Endodermal cell (in vitro differentiated cells): ENCODE measurements at regions not wholly inside any gene's neighbourhood (a gene's known extent, or its start where the extent isn't known, plus 50 kb on each side); places are given as distances from the start of the nearest gene placed in this dataset.
A peak's percentile ranks its signal among the peaks of the same experiment; 100 is the strongest.

ENCODE experiments used
- DNase-seq: peaks from one replicate; pipeline ENCODE4 v3.0.0-alpha.2; 2017
- H3K27ac ChIP-seq: 2 replicates; pipeline ENCODE4 v1.5.1; 2013; ENCODE audit warnings: mild to moderate bottlenecking, low read depth, low read length, moderate library complexity
- H3K27me3 ChIP-seq: 2 replicates; pipeline ENCODE4 v1.6.1; 2013; ENCODE audit warnings: mild to moderate bottlenecking, low read length, moderate library complexity; ENCODE audit not compliant: insufficient read depth, control insufficient read depth, poor library complexity, severe bottlenecking
- H3K36me3 ChIP-seq: 2 replicates; pipeline ENCODE4 v1.7.0; 2013; ENCODE audit warnings: mild to moderate bottlenecking, low read length, moderate library complexity; ENCODE audit not compliant: control insufficient read depth, insufficient read depth
- H3K4me1 ChIP-seq: one replicate; pipeline ENCODE4 v1.7.0; 2013; ENCODE audit warnings: low read length; ENCODE audit not compliant: control insufficient read depth, insufficient read depth
- H3K4me3 ChIP-seq: 2 replicates; pipeline ENCODE4 v1.5.1; 2013; ENCODE audit warnings: mild to moderate bottlenecking, low read length, moderate library complexity
- H3K9ac ChIP-seq: 2 replicates; pipeline ENCODE4 v1.6.1; 2013; ENCODE audit warnings: mild to moderate bottlenecking, low read length, moderate library complexity; ENCODE audit not compliant: poor library complexity, severe bottlenecking; ENCODE audit errors: extremely low read depth
- H3K9me3 ChIP-seq: 2 replicates; pipeline ENCODE4 v1.6.1; 2013; ENCODE audit warnings: mild to moderate bottlenecking, low read length, moderate library complexity; ENCODE audit not compliant: control insufficient read depth
- H3K27ac Mint-ChIP-seq: 2 replicates; pipeline ENCODE4 v1.8.0; 2020; ENCODE audit warnings: mixed read lengths
- H3K27me3 Mint-ChIP-seq: 2 replicates; pipeline ENCODE4 v1.8.0; 2021; ENCODE audit warnings: mild to moderate bottlenecking, mixed read lengths; ENCODE audit not compliant: insufficient read depth
- H3K36me3 Mint-ChIP-seq: 2 replicates; pipeline ENCODE4 v1.8.0; 2020; ENCODE audit warnings: low read depth, mixed read lengths
- H3K4me1 Mint-ChIP-seq: 2 replicates; pipeline ENCODE4 v1.8.0; 2020; ENCODE audit warnings: mixed read lengths
- H3K4me3 Mint-ChIP-seq: 2 replicates; pipeline ENCODE4 v1.8.0; 2020; ENCODE audit warnings: mild to moderate bottlenecking, moderate library complexity, mixed read lengths
- H3K9me3 Mint-ChIP-seq: 2 replicates; pipeline ENCODE4 v1.8.0; 2020; ENCODE audit warnings: mild to moderate bottlenecking, mixed read lengths
- WGBS, 2 experiments: methylation state at CpG; one replicate each; pipeline versions ENCODE4 v1.1.5 to v1.1.7; 2013; ENCODE audit warnings: missing lambda C conversion rate in 2 of 2, mixed read lengths in 1 of 2; ENCODE audit not compliant: insufficient coverage in 1 of 2, insufficient read length in 1 of 2; 5-methylcytosine and 5-hydroxymethylcytosine counted together
- TF ChIP-seq, protein P1 (sequence below): fragments of 200-600 bp; sonication (generic); conservative IDR thresholded peaks from 2 replicates; pipeline ENCODE4 v1.5.0; 2021; ENCODE audit warnings: antibody characterized with exemption, mild to moderate bottlenecking

DNA sequence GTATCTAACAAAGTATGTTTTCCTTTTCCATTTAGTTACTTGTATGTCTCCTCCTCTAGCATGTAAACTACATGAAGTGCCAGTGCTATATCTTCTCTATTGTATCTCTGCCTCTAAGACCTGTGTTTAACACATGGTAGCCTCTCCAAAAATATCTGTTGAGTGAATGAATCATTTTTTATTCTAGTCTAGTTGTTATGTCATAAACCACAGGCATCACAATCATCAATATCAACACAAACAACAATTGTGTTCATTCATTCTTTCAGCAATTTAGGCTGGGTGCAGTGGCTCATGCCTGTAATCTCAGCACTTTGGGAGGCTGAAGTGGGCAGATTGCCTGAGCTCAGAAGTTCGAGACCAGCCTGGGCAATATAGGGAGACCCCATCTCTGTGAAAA, 111.6 kb upstream of the EYA4 start:
- Histone ChIP-seq H3K27ac (no peak overlapping the region), H3K4me3 (no peak overlapping the region), H3K27me3 (no peaks in the 10 kb centered on the region), H3K9ac (no peak overlapping the region), H3K36me3 (no peaks in the 10 kb centered on the region), H3K4me1 (no peaks in the 10 kb centered on the region), H3K9me3 (no peaks in the 10 kb centered on the region)
- Mint-ChIP-seq H3K27me3 (no peaks in the 10 kb centered on the region), H3K4me3 (no peak overlapping the region), H3K9me3 (no peaks in the 10 kb centered on the region), H3K36me3 (no peaks in the 10 kb centered on the region), H3K4me1 (no peaks in the 10 kb centered on the region), H3K27ac (no peak overlapping the region)
- TF ChIP-seq, protein P1, sequence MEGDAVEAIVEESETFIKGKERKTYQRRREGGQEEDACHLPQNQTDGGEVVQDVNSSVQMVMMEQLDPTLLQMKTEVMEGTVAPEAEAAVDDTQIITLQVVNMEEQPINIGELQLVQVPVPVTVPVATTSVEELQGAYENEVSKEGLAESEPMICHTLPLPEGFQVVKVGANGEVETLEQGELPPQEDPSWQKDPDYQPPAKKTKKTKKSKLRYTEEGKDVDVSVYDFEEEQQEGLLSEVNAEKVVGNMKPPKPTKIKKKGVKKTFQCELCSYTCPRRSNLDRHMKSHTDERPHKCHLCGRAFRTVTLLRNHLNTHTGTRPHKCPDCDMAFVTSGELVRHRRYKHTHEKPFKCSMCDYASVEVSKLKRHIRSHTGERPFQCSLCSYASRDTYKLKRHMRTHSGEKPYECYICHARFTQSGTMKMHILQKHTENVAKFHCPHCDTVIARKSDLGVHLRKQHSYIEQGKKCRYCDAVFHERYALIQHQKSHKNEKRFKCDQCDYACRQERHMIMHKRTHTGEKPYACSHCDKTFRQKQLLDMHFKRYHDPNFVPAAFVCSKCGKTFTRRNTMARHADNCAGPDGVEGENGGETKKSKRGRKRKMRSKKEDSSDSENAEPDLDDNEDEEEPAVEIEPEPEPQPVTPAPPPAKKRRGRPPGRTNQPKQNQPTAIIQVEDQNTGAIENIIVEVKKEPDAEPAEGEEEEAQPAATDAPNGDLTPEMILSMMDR, result no peak
- DNase-seq, result no peak
- 74 to 100% methylated on average over 1 of the region's 1 CpG for WGBS, 2 experiments

DNA sequence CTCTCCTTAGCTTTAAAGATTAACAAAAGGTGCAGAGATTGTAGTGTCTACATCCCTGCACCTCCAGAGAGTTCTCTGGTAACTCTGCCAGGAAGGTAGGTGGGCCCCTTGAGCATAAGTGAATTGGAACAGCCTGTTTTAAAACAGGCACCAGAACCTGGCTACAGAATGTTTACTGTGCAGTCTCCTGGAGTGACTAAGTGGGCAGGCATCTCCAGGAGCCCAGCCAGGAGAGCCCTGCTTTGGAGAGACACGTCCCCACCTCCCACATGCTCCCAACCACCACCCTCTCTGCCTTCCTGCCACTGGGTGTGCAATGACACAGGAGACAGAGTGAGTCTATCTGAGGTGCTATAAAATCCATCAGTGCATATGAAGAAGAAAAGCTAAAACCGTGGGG, 110.3 kb upstream of the EYA4 start:
- no peak overlapping the region for H3K9ac ChIP-seq
- no peak overlapping the region for H3K4me3 Mint-ChIP-seq
- 83 to 94% methylated on average over 1 to 2 of the region's 2 CpGs for WGBS, 2 experiments
- H3K4me1 ChIP-seq, result no peaks in the 10 kb centered on the region
- H3K9me3 Mint-ChIP-seq, result no peaks in the 10 kb centered on the region
- no peaks in the 10 kb centered on the region for H3K27me3 Mint-ChIP-seq
- no peaks in the 10 kb centered on the region for H3K27me3 ChIP-seq
- no peaks in the 10 kb centered on the region for H3K4me1 Mint-ChIP-seq
- H3K4me3 ChIP-seq, result no peak overlapping the region
- H3K36me3 Mint-ChIP-seq, result no peaks in the 10 kb centered on the region
- H3K9me3 ChIP-seq, result no peaks in the 10 kb centered on the region
- no peak overlapping the region for H3K27ac Mint-ChIP-seq
- no peak for DNase-seq
- no peaks in the 10 kb centered on the region for H3K36me3 ChIP-seq
- no peak overlapping the region for H3K27ac ChIP-seq
- TF ChIP-seq, protein P1, result no peak

DNA sequence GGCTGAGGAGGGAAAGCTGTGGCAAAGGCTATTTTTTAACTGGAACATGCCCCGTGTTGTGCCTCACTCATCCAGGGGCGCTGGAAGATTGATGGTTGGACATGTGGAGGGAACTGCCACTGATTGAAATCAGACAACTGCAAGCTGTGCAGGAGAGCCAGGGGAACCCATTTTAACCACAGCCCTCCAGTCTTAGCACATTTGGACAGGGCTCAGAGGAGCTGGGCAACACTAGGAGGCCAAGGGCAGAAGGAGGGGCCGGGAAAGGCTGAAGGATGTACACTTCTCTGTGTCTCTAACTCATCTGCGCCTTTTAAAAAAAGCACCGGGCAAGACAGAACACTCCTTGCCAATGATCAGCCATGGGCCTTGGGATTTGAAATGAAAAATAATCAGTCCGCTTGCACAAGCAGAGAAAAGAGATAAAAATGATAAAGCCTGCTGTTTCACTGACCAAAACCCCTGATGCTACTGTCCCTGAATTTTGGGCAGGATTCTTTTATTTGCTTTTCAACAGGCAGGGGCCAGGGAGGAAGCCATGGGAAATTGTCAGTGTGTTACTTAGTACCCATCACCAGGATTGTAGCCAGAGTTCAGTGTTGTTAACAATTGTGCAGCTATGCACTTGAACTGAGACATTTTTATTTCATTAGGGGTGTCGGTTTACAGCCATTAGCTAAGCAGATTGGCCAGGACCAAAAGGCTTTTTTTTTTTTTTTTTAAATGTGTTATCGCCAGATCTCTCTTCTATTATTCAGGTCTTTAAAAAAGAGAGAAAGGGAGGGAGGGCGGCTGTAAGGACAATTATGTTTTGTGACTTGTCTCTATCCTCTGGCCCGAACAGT, 109.3 kb upstream of the EYA4 start:
- Mint-ChIP-seq H3K4me3 (no peak overlapping the region), H3K4me1 (no peaks in the 10 kb centered on the region), H3K9me3 (no peaks in the 10 kb centered on the region), H3K27me3 (no peaks in the 10 kb centered on the region), H3K36me3 (no peaks in the 10 kb centered on the region), H3K27ac (no peak overlapping the region)
- no peak overlapping the region for H3K4me3 ChIP-seq
- H3K27ac ChIP-seq, result peak overlapping the region; percentile 62
- no peaks in the 10 kb centered on the region for H3K4me1 ChIP-seq
- no peaks in the 10 kb centered on the region for H3K36me3 ChIP-seq
- H3K9ac ChIP-seq, result no peak overlapping the region
- H3K9me3 ChIP-seq, result no peaks in the 10 kb centered on the region
- no peak for DNase-seq
- 91 to 94% methylated on average over 7 to 10 of the region's 10 CpGs for WGBS, 2 experiments
- TF ChIP-seq, protein P1, result no peak
- no peaks in the 10 kb centered on the region for H3K27me3 ChIP-seq
